AG10803 (cell line): ENCODE measurements at regions not wholly inside any gene's neighbourhood (a gene's known extent, or its start where the extent isn't known, plus 50 kb on each side); places are given as distances from the start of the nearest gene placed in this dataset.

Experiments used
- DNase-seq: peaks from one replicate; pipeline ENCODE4 v3.0.0; 2010; ENCODE audit warnings: low read depth
- H3K4me3 ChIP-seq: 2 replicates; pipeline ENCODE4 v1.5.1; 2011; ENCODE audit warnings: mild to moderate bottlenecking, low read length, control low read depth
- TF ChIP-seq, protein P1 (sequence below): conservative IDR thresholded peaks from 2 replicates; pipeline ENCODE4 v1.5.1; 2011; ENCODE audit warnings: mild to moderate bottlenecking, low read length, control low read depth, inconsistent platforms

DNA sequence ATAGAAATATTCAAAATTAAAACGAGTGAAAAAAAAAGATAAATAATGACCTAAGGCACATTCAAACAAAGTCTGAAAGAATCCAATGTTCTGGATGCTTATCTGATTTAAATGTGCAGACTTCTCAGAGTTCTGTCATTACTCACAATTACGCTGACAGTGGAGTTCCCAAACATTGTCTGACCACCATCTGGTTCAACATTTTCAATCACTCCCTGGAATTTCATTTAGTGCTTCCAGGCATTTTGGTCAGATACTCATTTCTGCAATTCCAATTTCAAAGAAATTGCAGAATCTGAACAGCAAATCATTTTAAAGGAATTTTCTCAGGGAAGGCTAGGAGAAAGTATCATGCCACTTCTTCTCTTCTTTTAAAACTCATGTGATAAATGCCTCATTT is 398.2 kb upstream of the PDE3A start:
- TF ChIP-seq, protein P1, sequence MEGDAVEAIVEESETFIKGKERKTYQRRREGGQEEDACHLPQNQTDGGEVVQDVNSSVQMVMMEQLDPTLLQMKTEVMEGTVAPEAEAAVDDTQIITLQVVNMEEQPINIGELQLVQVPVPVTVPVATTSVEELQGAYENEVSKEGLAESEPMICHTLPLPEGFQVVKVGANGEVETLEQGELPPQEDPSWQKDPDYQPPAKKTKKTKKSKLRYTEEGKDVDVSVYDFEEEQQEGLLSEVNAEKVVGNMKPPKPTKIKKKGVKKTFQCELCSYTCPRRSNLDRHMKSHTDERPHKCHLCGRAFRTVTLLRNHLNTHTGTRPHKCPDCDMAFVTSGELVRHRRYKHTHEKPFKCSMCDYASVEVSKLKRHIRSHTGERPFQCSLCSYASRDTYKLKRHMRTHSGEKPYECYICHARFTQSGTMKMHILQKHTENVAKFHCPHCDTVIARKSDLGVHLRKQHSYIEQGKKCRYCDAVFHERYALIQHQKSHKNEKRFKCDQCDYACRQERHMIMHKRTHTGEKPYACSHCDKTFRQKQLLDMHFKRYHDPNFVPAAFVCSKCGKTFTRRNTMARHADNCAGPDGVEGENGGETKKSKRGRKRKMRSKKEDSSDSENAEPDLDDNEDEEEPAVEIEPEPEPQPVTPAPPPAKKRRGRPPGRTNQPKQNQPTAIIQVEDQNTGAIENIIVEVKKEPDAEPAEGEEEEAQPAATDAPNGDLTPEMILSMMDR: no peak
- H3K4me3 ChIP-seq: no peak overlapping the region
- peak; percentile 89 for DNase-seq

- TF ChIP-seq, protein P1: no peak
- no peak overlapping the region for H3K4me3 ChIP-seq
- DNase-seq: peak; percentile 43
These were observed 397.5 kb upstream of the PDE3A start for GRCh38 chr12:19970821-19971220.

DNA sequence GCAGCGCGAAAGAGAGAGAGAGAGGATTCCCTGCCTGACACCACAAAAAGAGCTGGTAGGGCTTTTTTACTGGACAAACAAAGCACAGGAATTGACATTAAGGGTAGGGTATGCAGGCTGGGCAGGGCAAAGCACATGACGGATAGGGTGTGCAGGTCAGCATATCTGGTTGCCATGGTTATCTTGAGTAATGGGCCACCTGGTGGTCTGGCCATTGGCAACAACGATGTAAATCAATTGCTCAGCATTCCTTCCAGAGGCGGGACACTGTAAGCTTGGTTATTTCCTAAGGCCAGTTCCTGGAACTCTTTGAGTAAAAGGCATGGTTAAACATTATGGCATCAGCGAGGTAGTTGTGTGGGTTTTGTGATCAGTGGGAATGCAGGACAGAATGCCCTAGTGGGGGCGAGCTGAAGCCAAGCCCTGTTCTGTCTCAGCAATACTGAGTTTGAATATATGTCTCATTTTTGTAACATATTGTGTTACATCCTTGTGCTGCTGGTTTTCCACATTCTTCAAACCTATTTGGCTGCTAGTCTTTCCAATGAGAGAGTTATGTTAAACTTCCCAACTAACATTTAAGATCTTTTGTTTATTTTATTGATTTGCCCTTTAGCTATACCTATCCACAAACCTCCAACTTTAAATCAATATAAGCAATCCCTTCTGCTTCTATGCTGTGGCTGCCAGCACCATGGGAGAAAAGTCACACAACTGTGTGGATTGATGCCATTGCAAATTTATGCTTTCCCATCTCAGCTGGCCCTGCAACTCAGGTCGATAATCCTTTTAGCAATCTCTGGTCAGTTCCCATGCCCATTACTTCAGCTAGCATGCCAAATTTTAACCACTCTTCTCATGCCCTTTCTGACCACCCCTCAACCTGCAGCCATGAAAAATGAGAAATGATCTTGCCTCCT is 396.7 kb upstream of the PDE3A start:
- no peak overlapping the region for H3K4me3 ChIP-seq
- TF ChIP-seq, protein P1: no peak
- peak; percentile 60 for DNase-seq

DNA sequence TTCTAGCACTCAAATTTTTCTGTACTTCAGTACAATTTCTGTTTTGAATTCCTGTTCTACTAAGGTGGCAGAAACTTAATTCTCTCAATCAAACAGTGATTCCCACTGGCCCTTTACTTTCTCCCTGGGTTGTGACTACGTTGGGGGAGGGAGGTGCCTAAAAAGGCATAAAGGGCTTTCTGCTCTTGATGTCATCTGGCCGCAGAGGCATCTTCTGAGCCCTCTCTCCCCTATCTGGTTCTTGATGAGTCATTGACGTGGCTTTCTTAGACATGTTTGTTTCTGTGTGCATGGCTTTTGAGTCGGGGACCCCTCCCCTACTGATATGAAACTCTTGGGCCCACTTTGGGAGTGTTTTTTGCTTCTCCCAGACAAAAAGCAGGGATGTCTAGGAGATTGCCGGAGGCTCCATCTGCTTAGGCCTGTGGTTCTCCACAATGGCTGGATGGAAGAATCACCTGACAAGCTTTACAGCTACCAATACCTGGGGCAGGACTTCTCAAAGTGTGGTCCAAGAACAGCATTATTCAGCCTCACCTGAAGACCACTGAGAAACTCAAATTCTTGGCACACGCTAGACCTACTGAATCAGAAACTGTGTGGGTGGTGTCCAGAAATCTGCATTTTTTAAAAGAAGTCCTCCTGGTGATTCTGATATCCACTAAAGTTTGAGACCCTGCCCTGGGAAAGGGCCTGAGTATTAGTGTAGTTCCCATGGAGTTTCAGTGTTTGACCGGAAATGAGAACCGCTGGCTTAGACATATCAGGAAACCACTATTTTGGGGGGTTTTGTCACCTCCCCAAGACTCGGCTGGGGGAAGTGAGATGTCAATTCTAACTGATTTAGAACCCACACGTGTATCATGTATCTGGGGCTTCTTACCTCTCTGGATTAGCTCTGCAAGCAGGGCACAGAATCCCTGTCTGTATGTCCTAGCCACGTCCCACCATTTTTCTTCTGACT is 395.7 kb upstream of the PDE3A start:
- H3K4me3 ChIP-seq: no peak overlapping the region
- no peak for DNase-seq
- TF ChIP-seq, protein P1: no peak

- DNase-seq: peak; percentile 98
- TF ChIP-seq, protein P1: no peak
- no peak overlapping the region for H3K4me3 ChIP-seq
These were observed 390.1 kb upstream of the PDE3A start for GRCh38 chr12:19978193-19978592.

GRCh38 chr12:19979584-19979983 is 388.8 kb upstream of the PDE3A start:
- H3K4me3 ChIP-seq: no peak overlapping the region
- no peak for DNase-seq
- TF ChIP-seq, protein P1: no peak
